Inflammatory macrophage treated with lipopolysaccharide for 4 hours (primary cell): ENCODE measurements at regions not wholly inside any gene's neighbourhood (a gene's known extent, or its start where the extent isn't known, plus 50 kb on each side); places are given as distances from the start of the nearest gene placed in this dataset.

ENCODE experiments used
- DNase-seq: peaks from one replicate; pipeline ENCODE4 v3.0.0-alpha.2; 2020

DNA sequence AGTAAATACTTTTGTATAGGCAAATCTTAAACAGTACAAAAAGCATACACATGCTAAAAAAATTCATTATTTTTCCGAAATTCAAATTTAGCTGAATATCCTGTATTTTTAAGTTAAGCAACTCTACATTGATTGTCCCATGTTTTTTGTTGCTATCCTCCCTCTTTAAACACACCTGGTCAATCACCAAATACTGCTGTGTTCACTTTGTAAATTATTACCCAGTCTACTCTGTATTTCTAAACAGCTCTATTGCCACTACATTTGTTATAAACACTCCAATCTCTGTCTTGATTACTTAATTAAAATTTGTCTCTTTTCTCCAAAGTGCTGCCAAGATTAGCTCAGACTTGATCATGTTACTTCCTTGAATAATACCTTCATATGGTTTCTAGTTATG is 466.5 kb upstream of the GJE1 start:
- DNase-seq = no peak

DNA sequence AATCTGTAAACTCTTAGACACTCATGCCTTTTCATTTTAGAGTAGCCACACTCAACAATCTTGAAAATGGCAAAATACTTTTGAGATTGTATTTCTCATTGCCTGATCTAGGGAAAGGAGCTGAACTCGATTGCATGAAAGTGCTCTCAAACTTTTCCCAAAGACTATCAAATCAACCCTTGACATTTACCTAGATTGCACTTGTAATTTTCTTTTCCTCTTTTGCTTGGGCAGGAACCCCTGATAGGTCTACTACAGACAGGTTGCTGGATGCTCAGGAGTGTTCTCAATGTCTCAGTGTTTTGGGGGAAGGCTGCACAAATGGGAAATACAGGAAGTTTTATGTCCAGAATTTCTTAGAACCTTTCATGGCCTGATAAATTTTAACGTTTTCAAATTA is 468.0 kb upstream of the GJE1 start:
- no peak for DNase-seq

DNA sequence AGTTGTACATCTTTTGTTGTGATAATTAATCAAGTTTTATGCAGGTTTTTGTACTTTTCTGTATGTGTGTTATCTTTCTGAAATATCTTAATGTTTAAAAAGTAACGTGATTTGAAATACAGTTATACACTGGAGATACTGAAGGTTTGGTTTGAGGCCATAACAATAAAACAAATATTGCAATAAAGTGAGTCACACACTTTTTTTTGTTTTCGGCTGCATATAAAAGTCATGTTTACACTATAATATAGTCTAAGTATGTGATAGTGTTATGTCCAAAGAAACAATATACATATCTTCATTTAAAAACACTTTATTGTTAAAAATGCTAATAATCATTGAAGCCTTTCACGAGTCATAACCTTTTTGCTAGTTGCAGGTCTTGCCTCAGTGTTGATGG is 473.1 kb upstream of the GJE1 start:
- DNase-seq = no peak

DNA sequence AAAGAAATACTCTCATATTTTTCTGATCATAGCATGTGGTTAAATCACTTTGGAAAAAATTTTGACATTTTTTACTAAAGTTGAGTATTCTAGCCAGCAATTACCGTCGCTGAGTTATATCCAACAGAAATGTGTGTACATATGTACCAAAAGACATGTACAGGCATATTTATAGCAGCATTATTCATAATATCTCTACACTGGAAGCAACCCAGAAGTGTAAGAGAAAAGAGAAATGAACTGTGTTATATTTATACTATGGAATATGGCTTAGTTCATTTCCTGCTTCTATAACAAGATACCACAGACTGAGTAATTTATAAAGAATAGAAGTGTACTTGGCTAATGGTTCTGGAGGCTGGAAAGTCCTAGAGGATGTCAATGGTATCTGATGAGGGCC is 474.0 kb upstream of the GJE1 start:
- no peak for DNase-seq

DNA sequence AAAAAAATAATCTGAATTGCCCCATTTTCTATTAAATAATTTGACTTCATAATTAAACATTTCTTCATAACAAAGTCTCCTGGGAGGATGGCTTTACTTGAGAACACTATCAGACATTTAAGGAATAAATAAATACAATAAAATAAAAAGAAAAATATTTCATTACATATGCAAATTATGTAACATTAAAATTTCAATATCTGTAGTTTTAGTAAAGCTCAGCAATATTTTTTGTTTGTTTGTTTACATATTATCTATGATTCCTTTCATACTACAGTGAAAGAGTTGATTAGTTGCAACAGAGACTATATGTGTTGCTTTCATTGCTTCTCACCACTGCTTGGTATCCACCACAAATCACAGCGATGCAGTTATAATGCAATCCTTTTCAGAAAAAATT is 474.9 kb upstream of the GJE1 start:
- no peak for DNase-seq

DNA sequence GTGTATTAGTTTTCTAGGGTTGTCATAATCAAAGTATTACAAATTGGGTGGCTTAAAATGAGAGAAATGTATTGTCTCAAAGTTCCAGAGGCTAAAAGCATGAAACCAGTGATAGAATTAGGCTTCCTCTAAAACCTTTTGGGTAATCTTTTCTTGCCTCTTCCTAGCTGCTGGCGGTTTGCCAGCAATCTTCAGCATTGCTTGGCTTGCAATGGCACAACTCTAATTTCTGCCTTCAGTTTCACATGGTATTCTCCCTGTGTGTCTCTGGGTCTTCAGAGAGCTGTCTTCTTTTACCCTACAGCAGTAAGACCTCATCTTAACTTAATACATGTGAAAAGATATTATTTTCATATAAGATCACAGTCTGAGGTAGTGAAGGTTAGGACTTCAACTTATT is 479.1 kb upstream of the GJE1 start:
- no peak for DNase-seq

DNA sequence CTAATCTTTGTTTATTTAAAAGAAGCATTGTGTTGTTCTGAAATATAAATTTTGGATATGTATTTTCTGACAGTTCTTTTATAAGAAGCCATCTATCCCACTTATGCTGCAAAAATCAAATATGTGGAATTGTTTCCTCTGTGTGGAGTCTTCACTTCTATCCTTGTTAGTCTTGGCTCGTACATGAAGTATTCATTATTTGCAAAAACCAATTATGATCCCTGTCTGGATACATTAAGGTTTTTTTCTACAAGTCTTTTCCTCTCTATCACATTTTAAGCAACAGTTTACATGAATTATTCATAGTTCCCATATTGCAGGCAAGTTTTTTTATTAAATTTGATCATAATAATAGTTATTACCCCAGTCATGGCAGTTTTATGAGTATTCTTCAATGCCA is 490.8 kb upstream of the GJE1 start:
- no peak for DNase-seq

DNA sequence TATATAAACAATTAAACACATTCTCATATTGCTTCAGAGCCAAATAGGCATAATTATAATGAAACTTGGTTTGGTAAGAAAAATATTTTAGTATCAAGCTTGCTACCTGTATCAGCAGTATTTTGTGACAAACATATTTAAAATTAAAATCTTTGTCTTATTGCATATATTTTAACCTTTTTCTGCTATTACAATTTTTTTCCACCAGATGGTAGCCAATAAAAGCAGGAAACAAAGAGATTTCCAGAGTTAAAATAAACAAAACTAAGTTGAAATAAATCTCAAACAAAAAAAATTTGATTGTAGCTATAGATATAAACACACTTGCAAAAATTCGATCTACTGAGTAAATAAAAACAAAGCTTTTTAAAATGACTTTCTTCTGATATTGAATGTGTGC is 491.3 kb upstream of the GJE1 start:
- DNase-seq = no peak

DNA sequence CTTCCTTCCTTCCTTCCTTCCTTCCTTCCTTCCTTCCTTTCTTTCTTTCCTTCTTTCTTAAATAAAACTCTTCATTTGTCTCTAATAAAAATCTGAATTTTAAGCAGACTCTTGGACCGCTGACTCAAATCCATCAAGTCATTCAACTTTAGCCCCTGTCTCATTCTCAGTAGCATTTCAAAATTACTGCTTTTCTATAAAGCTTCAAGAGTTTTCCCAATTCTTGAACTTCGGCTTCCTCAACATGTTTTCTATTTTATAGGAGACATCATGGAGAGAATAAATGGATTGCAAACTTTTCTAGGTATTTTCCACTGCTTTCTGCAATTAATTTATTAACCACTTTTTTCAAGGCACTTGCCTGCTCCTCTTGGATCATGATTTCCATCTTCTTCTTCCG is 497.1 kb upstream of the GJE1 start:
- no peak for DNase-seq

DNA sequence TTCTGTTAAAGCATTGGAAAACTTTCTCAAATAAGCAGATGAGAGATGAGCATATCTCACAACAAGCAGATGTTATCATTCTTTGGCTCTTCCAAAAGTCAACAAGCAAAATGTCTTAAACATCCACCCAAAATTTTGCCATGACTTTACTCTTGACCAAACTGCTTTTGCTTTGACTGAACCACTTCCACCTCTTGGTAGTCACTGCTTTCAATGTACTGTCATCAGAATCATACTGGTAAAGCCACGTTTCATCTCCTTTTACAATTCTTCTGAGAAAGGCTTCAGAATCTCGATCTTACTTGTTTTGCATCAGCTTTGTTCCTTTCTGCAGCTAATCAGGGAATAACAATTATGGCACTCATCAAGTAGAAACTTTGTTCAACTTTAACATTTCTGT is 498.5 kb upstream of the GJE1 start:
- DNase-seq = no peak

DNA sequence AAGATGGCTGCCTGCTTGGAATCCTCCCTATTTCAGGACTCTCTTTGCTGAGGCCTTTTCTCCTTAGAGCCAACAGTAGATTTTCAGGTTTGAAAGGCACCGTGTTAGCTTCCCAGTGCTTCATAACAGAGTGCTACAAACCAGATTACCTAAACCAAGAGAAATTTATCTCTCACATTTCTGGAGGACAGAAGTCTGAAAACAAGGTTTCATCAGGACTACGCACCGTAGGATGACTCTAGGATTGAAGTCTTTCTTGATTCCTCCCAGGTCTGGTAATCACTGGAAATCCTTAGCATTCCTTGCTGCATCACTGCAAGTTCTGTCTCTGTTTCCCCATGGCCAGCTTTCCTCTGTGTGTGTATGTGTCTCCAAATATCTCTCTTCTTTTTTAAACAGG is 508.4 kb upstream of the GJE1 start:
- DNase-seq = no peak

DNA sequence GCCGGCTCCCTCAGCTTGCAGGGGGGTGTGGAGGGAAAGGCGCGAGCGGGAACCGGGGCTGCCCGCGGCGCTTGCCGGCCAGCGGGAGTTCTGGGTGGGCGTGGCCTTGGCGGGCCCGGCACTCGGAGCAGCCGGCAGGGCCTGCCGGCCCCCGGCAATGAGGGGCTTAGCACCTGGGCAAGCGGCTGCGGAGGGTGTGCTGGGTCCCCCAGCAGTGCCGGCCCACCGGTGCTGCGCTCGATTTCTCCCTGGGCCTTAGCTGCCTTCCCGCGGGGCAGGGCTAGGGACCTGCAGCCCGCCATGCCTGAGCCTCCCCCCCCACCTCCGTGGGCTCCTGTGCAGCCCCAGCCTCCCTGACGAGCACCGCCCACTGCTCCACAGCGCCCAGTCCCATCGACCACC is 514.5 kb upstream of the GJE1 start:
- no peak for DNase-seq

DNA sequence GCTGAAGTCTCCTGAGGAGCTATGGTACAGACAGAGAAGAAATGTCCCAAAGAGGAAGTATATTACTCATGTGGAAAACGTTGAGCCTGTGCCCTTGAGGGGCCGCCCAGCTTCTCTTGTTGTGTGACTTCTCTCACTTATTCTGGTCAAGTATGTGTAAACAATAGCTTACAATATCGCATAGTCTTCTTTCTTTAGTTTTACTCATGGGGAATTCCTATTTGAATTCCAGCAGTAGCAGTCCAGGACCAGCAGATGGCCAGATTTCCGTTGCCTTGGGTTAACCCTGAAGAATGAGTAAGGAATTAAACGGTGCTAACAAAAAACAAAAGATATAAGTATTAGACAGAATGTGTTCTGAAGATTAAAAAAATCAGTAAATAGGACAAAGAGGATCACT is 522.0 kb upstream of the GJE1 start:
- no peak for DNase-seq

DNA sequence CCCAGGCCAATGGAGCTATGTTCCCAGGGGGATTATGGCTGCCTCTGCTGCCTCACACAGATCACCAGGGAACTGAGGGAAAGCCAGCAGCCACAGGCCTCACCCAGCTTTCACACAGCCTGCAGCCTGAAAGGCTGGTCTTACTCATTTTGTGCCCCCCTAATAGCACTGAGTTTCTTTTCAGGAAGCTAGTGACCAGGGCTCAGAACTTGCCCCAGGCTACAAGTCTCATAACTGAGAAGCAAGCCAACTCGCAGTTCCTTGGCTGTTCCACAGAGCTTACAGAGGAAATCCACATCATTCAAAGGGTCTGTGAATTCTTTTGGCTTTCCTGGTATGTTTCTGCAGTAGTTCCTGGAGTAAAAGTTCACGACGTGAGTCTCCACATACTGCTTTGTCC is 524.8 kb upstream of the GJE1 start:
- no peak for DNase-seq

DNA sequence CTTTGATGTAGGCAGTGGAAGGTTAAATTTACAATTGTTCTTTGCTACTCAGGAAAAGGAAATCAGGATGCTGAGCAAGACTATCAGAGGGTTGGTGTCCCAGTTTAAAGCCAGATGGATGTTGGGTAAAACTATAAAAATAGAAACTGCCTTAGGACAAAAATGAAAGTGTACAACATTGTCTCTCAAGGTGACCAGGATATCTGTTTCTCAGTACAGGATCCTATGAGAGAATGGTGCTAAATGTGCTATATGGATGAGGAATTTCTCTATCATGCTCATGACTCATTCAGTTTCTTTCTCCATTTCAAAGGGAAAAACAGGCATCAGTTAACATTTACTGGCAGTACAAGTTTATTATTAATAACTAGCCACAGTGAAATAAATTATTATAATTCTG is 534.2 kb upstream of the GJE1 start:
- DNase-seq = no peak

DNA sequence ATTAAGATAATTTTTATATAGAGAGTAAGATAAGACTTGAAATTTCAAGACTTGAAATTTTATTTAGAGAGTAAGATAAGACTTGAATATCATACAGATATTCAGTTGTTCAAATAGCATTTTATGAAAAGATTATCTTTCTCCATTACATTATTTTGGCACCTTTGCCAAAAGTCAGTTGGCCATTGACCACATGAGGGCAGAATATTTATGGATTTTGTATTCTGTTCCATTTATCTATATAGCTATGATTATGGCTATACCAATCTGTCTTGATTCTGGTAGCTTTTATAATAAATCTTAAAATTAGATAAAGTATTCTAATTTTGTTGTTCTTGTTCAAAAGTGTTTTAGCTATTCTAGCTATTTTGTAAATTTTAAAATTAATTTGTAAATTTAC is 537.9 kb upstream of the GJE1 start:
- DNase-seq = no peak

DNA sequence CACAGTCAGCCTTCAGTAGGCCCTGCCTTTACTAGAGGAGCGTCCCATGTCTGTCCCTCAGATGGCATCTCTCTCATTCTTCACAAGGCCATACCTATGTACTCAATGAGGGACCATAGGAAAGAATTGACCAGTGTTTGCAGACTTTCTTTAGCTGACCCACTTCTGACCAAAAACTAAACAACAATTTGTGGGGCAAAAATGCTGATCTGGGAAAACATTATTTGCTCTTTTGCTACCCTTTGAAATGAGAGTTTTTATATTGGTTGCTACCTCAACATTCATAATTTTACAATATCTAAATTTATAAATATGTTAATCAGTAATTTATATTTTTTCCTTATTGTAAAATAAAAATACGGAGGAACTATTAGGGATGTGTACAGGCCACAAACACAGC is 539.4 kb upstream of the GJE1 start:
- DNase-seq = no peak

DNA sequence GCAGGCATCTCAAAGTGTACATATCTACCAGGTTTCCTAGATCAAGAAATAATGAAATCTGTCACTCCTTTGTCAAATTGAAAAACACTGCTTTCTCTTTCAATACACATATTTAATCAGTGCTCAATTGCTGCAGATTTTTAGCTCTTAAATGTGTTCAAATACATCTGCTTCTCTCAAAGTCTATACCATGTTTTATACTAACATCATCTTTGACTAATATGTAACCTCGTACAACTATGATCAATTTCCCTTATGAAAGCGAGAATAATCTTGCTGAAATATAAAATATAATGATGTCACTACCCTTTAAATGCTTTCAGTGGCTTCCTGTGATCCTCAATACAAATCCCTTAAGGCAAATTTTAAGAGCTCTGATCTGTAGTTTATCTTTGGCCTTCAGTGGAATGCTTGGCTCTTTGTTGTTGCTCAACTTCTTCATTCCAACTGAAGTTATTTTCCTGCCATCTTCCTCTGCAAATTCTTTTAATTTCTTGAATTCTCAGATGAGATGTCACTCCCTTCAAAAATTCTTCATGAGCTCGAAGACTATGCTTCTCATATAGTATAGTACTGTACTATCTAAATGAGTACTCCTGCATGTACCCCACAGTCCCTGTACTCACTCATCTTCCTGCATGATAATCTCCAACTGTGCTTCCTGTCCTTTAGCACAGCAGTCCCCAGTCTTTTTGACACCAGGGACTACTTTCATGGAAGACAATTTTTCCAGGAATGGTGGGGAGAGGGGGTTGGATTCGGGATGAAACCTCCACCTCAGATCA is 545.1 kb upstream of the GJE1 start:
- no peak for DNase-seq

DNA sequence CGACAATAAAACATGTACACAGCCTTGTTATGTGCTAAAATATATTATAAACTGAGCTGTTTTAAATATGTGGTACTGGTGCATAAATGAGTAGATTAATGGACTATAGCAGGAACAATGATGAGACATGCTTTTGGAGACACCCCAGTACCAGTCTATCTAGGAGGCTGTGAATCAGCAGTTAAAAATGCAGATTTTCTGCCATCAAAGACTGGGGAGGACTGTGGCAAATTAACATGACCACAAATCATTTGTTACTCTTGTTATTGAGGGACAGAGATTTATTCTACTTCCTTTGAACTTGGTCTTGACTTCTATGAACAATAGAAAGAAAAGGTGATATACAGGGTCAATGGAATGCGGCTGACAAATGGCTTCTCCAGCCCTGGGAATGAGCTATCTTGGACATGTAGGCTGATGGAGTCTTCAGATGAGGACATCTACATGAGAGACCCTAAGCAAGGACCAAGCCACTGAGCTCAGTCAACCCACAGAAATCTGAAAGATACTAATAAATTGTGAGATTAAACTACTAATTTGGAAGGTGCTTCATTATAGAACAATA is 551.7 kb upstream of the GJE1 start:
- no peak for DNase-seq

DNA sequence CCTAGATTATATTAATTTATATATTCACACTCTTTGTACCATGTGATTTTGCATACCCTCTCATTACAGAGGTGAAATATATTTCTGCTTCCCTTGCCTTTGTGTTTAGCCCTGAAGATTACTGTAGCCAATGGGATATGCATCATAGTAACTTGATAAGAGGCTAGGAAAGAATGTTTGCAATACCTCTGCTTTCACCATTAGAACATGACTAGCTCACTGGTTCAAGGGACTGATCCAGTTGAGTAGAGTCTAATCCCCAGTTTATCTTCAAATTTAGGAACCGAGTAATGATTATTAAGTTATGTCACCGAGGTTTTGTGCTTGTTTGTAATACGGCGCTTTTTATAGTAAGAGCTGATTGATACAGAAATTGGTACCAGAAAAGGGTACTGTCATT is 552.6 kb upstream of the GJE1 start:
- DNase-seq = no peak

DNA sequence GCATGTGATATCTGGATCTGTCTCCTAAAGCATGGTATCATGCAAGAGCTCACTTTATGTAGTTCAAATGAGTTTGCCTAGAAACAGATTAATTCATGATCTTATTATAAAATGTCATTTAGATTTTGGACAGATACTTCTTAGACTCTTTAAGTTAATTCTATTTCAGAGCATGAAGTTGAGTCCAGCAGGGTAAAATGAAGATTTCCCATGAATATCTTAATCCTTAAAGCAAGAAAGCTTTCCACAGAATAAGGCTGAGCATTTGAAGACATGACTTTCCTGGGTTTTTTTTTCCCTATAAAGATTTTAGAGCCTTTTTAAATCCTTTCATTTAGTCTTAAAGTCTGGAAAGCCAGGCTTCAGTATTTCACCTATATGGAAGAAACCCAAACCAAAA is 556.0 kb upstream of the GJE1 start:
- no peak for DNase-seq

DNA sequence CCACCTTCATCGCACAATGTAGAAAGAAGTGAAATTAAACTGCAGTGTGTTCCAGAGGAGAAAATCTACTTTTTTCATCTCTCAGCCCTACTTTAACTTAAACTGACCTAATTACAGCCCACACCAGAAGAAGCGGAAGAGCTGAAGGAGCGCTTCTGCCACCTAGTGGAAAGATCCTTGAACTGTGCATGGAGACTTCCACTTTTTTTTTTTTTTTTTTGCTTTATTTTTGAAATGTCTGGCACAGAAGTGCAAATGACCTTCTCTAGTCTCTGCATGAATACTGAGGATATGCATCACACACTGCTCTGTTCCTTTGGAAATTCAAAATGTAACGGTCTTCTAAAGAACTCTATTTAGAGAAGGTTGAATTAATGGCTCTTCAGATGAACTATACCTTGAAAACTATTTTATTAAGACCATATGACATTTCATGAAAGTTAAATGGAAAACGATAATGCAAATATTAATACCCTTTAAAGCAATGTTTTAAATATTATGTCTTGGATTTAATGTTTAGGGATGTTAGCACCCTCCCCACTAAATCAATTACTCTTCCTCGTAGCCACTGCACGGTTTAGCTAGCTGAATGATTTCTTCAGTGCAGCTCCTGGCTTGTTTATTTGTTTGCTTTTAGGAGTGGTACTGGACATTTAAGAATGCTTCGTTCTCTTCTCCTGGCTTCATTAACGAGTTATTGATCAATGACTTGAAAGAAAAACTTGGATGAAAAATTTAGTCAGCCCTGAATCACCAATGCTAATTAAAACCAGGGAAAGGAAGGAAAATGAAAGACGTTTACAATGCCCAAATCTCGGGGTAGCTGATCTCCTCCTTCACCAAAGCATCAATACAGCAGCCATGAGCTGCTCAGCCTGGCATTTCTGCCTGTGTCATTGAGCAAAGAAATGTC is 569.6 kb upstream of the GJE1 start:
- DNase-seq = peak; percentile 69

DNA sequence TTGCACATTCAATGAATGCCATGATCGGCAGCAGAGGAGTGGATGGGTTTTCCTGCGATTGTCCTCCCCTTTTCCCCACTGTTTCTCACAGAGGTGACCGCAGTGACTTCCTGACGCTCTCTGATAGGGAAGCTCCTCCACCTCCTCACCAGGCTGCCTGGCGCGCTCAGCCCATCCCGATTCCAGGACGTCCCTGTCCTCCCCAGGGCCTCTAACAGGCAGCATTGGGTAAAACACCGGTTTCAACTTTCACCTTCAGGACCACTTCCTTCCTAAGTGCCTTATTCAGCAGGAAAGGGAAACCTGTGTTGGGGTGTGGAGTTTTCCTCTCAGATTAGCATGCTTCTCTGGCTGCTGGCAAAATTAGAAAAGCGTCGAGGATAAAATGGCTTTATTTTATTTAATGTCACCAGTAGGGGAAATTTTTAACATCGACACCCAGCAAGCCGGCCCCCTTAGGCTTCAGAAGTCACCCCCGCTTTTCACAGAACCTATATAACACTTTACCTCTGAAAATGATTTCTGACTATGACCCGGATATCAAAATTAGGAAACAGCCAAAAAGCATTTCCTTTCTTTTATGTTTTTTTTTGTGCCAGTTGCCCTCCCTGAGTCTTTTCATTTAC is 570.4 kb upstream of the GJE1 start:
- peak; percentile 5 for DNase-seq

DNA sequence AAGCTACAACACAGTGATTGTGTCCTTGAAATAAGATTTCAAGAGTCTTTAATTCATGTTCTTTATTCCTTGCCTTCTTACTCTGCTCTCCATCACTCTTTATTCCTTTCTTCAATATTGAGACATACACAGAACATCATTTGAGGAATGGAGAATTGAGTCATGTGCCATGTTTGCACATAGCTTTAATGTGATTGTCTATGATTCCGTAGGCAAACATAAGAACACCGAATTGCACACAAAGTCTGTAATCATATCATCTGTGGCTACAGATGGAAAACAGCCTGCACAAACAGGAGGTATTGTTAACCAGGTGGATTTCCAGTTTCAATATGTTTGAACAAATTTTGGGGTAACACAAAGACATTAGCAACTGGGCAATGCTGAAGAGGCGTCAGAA is 571.6 kb upstream of the GJE1 start:
- DNase-seq = no peak
